HEK293 (cell line): ENCODE measurements at regions not wholly inside any gene's neighbourhood (a gene's known extent, or its start where the extent isn't known, plus 50 kb on each side); places are given as distances from the start of the nearest gene placed in this dataset.

Experiments
- ATF2 ChIP-seq: fragments of 450-650 bp; formaldehyde crosslinking; IDR thresholded peaks from 2 replicates; pipeline ENCODE4 v1.5.1; 2016; ENCODE audit warnings: missing biosample characterization, missing genetic modification characterization, low read depth
- BCL11B ChIP-seq: fragments of 450-650 bp; formaldehyde crosslinking; IDR thresholded peaks from 2 replicates; pipeline ENCODE4 v1.5.1; 2016; ENCODE audit warnings: low read depth, missing biosample characterization, missing genetic modification characterization
- GLIS1 ChIP-seq: fragments of 450-650 bp; formaldehyde crosslinking; IDR thresholded peaks from 2 replicates; pipeline ENCODE4 v1.5.1; 2016; ENCODE audit warnings: missing biosample characterization, missing genetic modification characterization
- HOXA7 ChIP-seq: sonication (generic); formaldehyde crosslinking; IDR thresholded peaks from 2 replicates; pipeline ENCODE4 v1.8.1; 2022; ENCODE audit warnings: missing genetic modification reagents, borderline replicate concordance
- MYNN ChIP-seq: fragments of 450-650 bp; formaldehyde crosslinking; IDR thresholded peaks from 2 replicates; pipeline ENCODE4 v1.5.1; 2016; ENCODE audit warnings: missing biosample characterization, missing genetic modification characterization, borderline replicate concordance
- PATZ1 ChIP-seq: fragments of 450-650 bp; formaldehyde crosslinking; IDR thresholded peaks from 2 replicates; pipeline ENCODE4 v1.5.1; 2016; ENCODE audit warnings: missing biosample characterization, missing genetic modification characterization
- PRDM1 ChIP-seq: fragments of 450-650 bp; formaldehyde crosslinking; IDR thresholded peaks from 2 replicates; pipeline ENCODE4; 2016; ENCODE audit warnings: missing biosample characterization, missing genetic modification characterization
- PRDM4 ChIP-seq: fragments of 450-650 bp; formaldehyde crosslinking; IDR thresholded peaks from 2 replicates; pipeline ENCODE4 v1.5.1; 2017; ENCODE audit warnings: missing biosample characterization, missing genetic modification characterization
- RBAK ChIP-seq: fragments of 450-650 bp; formaldehyde crosslinking; IDR thresholded peaks from 2 replicates; pipeline ENCODE4 v1.5.1; 2016; ENCODE audit warnings: missing biosample characterization, missing genetic modification characterization
- SALL2 ChIP-seq: fragments of 450-650 bp; formaldehyde crosslinking; IDR thresholded peaks from 2 replicates; pipeline ENCODE4 v1.5.0; 2017; ENCODE audit warnings: missing biosample characterization, mild to moderate bottlenecking, missing genetic modification characterization, borderline replicate concordance
- SETDB1 ChIP-seq: IDR thresholded peaks from one replicate; pipeline ENCODE4 v1.6.1; 2017; ENCODE audit warnings: mild to moderate bottlenecking, low read length, moderate library complexity, mixed read lengths; ENCODE audit not compliant: insufficient read length
- ZBTB1 ChIP-seq: fragments of 450-650 bp; formaldehyde crosslinking; IDR thresholded peaks from 2 replicates; pipeline ENCODE4 v1.5.1; 2016; ENCODE audit warnings: missing biosample characterization, missing genetic modification characterization
- ZBTB17 ChIP-seq: fragments of 450-650 bp; formaldehyde crosslinking; IDR thresholded peaks from 2 replicates; pipeline ENCODE4 v1.5.1; 2016; ENCODE audit warnings: missing biosample characterization, missing genetic modification characterization
- ZBTB8A ChIP-seq: fragments of 450-650 bp; formaldehyde crosslinking; IDR thresholded peaks from 2 replicates; pipeline ENCODE4 v1.5.1; 2016; ENCODE audit warnings: missing biosample characterization, missing genetic modification characterization
- ZEB2 ChIP-seq: fragments of 450-650 bp; formaldehyde crosslinking; IDR thresholded peaks from 2 replicates; pipeline ENCODE4 v1.5.1; 2016; ENCODE audit warnings: missing biosample characterization, missing genetic modification characterization
- ZFP69B ChIP-seq: fragments of 450-650 bp; formaldehyde crosslinking; IDR thresholded peaks from 2 replicates; pipeline ENCODE4 v1.5.1; 2016; ENCODE audit warnings: missing biosample characterization, missing genetic modification characterization
- ZIC2 ChIP-seq: fragments of 450-650 bp; formaldehyde crosslinking; IDR thresholded peaks from 2 replicates; pipeline ENCODE4 v1.5.1; 2016; ENCODE audit warnings: missing biosample characterization, missing genetic modification characterization
- ZNF10 ChIP-seq: fragments of 450-650 bp; formaldehyde crosslinking; IDR thresholded peaks from 2 replicates; pipeline ENCODE4 v1.5.1; 2017; ENCODE audit warnings: missing biosample characterization, missing genetic modification characterization
- ZNF202 ChIP-seq: fragments of 450-650 bp; formaldehyde crosslinking; IDR thresholded peaks from 2 replicates; pipeline ENCODE4 v1.5.1; 2016; ENCODE audit warnings: missing biosample characterization, missing genetic modification characterization, borderline replicate concordance
- ZNF266 ChIP-seq: fragments of 450-650 bp; formaldehyde crosslinking; IDR thresholded peaks from 2 replicates; pipeline ENCODE4 v1.5.1; 2016; ENCODE audit warnings: missing biosample characterization, missing genetic modification characterization, low read depth
- ZNF280C ChIP-seq: fragments of 450-650 bp; formaldehyde crosslinking; IDR thresholded peaks from 2 replicates; pipeline ENCODE4 v1.5.1; 2016; ENCODE audit warnings: missing biosample characterization, missing genetic modification characterization
- ZNF354C ChIP-seq: fragments of 450-650 bp; formaldehyde crosslinking; IDR thresholded peaks from 2 replicates; pipeline ENCODE4 v1.5.1; 2016; ENCODE audit warnings: missing biosample characterization, missing genetic modification characterization, low read depth, borderline replicate concordance
- ZNF404 ChIP-seq: fragments of 450-650 bp; formaldehyde crosslinking; IDR thresholded peaks from 2 replicates; pipeline ENCODE4 v1.5.1; 2017; ENCODE audit warnings: missing biosample characterization, missing genetic modification characterization
- ZNF423 ChIP-seq: fragments of 450-650 bp; formaldehyde crosslinking; IDR thresholded peaks from 2 replicates; pipeline ENCODE4 v1.5.1; 2016; ENCODE audit warnings: missing biosample characterization, missing genetic modification characterization
- ZNF501 ChIP-seq: fragments of 450-650 bp; formaldehyde crosslinking; IDR thresholded peaks from 2 replicates; pipeline ENCODE4 v1.5.1; 2016; ENCODE audit warnings: missing biosample characterization, missing genetic modification characterization
- ZNF514 ChIP-seq: fragments of 450-650 bp; formaldehyde crosslinking; IDR thresholded peaks from 2 replicates; pipeline ENCODE4 v1.5.1; 2016; ENCODE audit warnings: missing biosample characterization, missing genetic modification characterization
- ZNF843 ChIP-seq: fragments of 450-650 bp; formaldehyde crosslinking; IDR thresholded peaks from 2 replicates; pipeline ENCODE4 v1.5.1; 2016; ENCODE audit warnings: missing biosample characterization, missing genetic modification characterization
- ZSCAN4 ChIP-seq: fragments of 450-650 bp; formaldehyde crosslinking; IDR thresholded peaks from 2 replicates; pipeline ENCODE4 v1.5.1; 2017; ENCODE audit warnings: missing biosample characterization, missing genetic modification characterization
- ZXDB ChIP-seq: fragments of 450-650 bp; formaldehyde crosslinking; IDR thresholded peaks from 2 replicates; pipeline ENCODE4 v1.5.1; 2016; ENCODE audit warnings: missing biosample characterization, missing genetic modification characterization
- TF ChIP-seq, protein P1 (sequence below): fragments of 450-650 bp; formaldehyde crosslinking; IDR thresholded peaks from 2 replicates; pipeline ENCODE4 v1.5.1; 2016; ENCODE audit warnings: missing biosample characterization, missing genetic modification characterization

- TF ChIP-seq BCL11B (no peak), ZNF202 (tag by site-specific recombination) (no peak), ATF2 (tag by site-specific recombination) (no peak), PRDM4 (no peak), ZNF404 (tag by site-specific recombination) (no peak), PRDM1 (tag by site-specific recombination) (peak; percentile 94), ZSCAN4 (tag by site-specific recombination) (no peak), SALL2 (no peak), ZBTB1 (tag by site-specific recombination) (no peak), HOXA7 (CRISPR knock-in tag) (no peak), ZBTB17 (tag by site-specific recombination) (0 out of 2 replicates have a peak, but pooled peaks have one; percentile 13), SETDB1 (no peak), ZNF423 (tag by site-specific recombination) (no peak), ZFP69B (no peak), ZBTB8A (tag by site-specific recombination) (0 out of 2 replicates have a peak, but pooled peaks have one; percentile 25), MYNN (tag by site-specific recombination) (no peak), GLIS1 (tag by site-specific recombination) (peak; percentile 95), PATZ1 (tag by site-specific recombination) (0 out of 2 replicates have a peak, but pooled peaks have one; percentile 8), ZNF10 (tag by site-specific recombination) (no peak), ZNF514 (tag by site-specific recombination) (no peak), ZIC2 (tag by site-specific recombination) (peak; percentile 15; the same call in 1 of the 2 replicates), ZNF501 (tag by site-specific recombination) (no peak), RBAK (tag by site-specific recombination) (no peak), ZNF280C (no peak), ZNF843 (tag by site-specific recombination) (peak; percentile 26; the same call in 1 of the 2 replicates), ZXDB (tag by site-specific recombination) (no peak), ZNF354C (tag by site-specific recombination) (no peak), ZEB2 (tag by site-specific recombination) (no peak), ZNF266 (no peak)
- TF ChIP-seq, protein P1, sequence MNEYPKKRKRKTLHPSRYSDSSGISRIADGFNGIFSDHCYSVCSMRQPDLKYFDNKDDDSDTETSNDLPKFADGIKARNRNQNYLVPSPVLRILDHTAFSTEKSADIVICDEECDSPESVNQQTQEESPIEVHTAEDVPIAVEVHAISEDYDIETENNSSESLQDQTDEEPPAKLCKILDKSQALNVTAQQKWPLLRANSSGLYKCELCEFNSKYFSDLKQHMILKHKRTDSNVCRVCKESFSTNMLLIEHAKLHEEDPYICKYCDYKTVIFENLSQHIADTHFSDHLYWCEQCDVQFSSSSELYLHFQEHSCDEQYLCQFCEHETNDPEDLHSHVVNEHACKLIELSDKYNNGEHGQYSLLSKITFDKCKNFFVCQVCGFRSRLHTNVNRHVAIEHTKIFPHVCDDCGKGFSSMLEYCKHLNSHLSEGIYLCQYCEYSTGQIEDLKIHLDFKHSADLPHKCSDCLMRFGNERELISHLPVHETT (tag by site-specific recombination), result no peak
Measured at GRCh38 chr7:155224116-155224811, 73.4 kb upstream of the INSIG1 start (continued).
